HG03066 (cell line): ENCODE measurements at regions not wholly inside any gene's neighbourhood (a gene's known extent, or its start where the extent isn't known, plus 50 kb on each side); places are given as distances from the start of the nearest gene placed in this dataset.

Experiments used
- ATAC-seq: cut with Tn5 transposase; IDR thresholded peaks from one replicate; pipeline ENCODE4 v1.9.1; 2021; ENCODE audit warnings: low read depth; ENCODE audit not compliant: unreplicated experiment

DNA sequence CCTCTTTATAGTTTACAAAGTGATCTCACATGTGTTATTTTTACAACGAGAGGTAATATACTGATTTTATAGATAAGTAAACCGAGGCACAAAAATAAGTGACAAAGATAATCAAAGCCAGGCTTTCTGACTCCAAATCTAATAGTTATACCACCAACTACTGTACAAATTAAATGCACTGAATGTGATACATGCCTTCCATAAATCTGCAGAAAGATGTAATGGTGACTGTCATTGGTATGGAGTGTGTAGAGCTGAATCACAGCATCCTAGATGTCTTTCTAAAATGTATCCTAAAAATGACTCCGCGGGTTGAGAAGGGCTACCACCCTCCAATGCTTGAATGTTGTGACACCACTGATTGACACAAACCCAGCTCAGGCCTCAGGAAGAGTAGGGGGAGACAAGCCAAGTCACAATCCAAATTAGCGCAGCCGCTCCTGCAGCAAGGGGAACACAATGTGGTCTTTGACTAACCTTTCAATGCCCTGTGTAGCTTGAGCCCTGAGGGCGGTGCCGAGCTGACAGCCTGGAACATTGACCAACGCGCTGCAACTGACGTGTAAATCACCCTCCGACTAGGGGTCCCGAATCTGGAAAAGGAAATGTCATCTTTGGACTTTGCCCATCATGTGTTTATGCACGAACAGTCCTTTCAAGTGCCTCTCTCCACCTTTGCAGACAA, 136.8 kb downstream of the OLIG3 start:
- no peak for ATAC-seq

DNA sequence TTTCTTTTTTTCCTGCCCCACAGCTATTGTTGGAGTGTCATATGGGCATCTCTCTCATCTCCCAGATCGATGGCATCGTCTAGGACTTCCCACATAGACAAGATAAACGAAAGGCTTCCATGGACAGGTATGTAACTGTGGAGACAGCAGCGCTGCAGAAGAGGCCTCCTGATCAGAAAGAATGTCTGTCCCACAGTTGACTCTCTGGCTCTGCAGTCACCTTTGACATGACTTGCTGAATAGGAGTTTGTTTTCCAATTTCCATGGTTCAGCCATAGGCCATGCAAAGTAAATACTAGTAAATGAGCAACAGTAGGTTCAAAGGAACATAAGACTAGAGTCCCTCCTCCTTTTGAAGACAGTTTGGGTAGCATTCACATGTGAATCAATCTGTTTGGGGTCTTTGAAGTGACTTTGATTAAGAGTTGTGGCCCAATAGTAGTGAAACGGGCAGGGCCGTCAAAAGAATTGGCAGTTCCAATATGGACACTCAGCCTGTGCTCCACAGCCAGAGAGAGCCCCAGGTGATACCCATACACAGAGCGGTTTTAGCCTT, 134.7 kb upstream of the IFNGR1 start:
- no peak for ATAC-seq

DNA sequence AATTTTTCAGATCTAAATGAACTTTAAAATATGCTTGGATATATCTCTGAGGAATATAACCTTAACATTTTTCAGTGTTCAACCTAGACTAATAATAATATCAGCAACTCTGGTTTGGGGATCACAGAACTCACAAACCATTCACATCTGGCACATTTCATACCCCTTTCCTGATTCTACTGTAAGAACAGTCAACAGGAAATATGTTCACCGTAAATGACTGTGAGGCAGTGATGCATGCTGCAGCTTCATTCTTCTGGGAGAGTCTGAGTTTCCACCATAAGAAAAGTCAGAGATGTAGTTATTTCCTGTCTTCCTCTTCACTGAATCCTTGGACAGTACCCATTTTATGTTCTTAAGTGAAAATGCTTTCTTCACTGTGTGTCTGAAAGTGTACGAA, 134.2 kb upstream of the IFNGR1 start:
- ATAC-seq = no peak

DNA sequence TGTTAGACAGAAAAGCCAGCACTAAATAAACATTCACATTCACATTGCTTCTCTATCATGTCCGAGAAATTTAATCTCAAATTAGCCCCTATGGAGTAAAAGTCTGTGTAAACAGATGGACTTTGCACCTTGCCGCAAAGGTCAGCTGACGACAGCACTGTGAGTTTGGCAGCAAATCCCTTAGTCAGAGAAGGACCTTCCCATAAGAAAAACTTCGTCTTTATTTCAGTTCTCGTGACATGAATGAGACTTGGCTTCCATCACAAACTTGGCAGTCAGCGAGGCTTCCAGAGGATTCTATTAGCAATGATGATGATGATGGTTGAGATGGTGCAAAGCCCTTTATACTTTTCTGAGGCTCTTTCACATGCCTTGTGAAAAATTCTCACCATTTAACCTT, 133.7 kb upstream of the IFNGR1 start:
- ATAC-seq = no peak

DNA sequence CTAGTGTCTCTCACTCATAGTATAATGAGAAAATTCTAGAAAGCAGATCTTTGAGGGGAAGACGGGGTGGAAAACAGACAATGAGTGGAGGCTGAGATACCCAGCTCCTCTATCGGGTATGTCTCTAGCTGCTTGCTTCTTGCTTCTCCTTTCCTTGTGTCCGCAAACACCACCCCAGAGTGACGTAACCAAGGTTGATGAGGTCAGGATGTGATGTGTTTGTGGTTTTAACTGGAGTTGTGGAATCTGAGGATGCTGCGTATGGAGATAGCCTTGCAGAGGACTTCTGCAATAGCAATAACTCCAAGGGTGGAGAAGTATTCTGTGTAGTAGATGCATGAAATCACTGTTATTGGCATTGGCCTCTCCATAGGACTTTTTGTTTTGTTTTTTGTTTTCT, 132.7 kb upstream of the IFNGR1 start:
- no peak for ATAC-seq

DNA sequence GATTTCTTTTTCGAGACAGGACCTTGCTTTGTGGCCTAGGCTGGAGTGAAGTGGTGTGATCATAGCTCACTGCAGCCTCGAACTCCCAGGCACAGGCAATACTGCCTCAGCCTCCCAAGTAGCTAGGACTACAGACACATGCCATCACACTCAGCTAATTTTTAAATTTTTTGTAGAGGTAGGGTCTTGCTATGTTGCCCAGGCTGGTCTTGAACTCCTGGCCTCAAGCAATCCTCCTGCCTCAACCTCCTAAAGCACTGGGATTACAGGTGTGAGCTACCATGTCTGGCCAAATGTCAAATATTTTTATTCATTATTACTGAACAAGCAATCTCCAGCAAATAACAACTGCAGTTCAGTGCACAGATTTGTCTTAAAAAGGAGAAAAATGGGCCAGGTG, 131.7 kb upstream of the IFNGR1 start:
- no peak for ATAC-seq

DNA sequence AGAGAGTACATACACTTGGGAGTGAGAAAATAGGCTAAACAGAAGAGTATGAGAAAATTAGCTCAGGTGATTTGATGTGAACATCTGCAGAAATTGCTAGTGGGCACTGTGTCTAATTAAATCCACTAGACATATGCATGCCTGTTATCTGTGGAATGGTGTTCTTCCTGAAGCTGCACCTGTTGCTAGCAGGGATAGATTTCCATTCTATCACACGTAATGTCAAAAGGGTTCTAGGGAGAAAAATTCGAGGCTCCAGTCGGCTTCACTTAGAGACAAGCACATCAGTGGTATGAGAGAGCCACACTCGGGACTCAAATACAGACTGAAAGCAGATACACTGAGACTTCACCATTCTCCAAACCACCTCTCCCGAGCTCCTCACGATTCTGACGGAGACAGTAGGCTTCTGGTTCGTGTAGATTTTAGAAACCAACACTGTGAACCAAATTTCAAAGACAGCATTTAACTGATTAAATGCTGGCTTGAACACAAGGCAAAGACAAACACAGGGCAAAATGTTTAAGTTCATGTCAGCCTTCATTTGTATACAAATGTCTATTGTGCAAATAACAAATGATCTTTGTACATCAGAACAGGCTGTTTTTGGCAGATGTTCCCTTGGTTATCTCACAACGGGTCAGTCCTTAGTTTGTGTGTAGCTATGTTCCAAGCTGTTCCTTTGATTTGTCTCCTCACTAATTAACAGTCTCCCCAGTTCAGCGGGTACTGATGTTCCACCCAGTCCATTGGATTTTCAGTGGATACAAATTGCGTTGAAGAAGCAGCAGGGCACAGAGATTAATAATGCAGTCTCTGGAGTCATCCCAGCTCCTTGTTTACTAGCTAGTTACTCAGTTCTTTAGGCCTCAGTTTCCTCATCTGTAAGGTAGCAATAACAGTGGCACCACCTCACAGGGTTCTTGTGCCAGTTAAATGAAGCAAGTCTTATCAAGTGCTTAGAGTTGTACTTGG, 131.0 kb upstream of the IFNGR1 start:
- no peak for ATAC-seq

DNA sequence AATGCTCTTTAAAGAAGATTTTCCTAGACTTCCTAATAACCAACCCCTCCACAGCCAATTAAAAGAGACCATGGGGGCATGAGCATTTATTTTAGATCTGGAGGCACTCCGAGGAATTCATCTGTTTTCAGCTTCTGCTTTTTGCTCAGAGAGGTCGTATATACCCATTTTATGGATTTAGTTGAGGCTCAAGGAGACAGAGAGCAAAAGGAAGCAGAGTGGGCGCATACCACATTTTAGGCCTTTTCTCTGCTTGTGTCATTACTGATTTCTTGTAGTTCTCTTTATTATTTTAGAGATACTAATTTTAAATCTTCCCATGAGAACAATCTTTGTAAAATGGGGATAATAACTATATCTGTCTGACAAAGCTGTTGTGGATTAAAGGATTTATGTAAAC, 129.6 kb upstream of the IFNGR1 start:
- no peak for ATAC-seq

DNA sequence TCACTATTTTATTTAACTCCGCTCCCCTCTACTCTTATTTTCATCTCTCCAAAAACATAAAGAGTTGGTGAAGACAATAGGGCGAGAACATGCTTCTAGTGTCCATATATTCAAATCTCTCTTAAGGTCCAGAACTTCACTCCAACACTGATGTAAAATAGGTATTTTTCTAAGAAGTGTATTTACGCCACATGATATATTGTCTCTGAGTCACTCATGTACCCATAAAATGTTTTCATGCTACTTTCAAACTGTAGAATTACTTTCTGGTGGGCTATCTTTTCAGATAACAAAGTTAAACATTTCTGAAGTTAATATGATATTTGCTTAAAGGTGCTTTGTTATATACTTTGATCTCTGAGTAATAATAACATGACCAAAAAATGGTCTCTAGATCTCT, 124.1 kb upstream of the IFNGR1 start:
- no peak for ATAC-seq

DNA sequence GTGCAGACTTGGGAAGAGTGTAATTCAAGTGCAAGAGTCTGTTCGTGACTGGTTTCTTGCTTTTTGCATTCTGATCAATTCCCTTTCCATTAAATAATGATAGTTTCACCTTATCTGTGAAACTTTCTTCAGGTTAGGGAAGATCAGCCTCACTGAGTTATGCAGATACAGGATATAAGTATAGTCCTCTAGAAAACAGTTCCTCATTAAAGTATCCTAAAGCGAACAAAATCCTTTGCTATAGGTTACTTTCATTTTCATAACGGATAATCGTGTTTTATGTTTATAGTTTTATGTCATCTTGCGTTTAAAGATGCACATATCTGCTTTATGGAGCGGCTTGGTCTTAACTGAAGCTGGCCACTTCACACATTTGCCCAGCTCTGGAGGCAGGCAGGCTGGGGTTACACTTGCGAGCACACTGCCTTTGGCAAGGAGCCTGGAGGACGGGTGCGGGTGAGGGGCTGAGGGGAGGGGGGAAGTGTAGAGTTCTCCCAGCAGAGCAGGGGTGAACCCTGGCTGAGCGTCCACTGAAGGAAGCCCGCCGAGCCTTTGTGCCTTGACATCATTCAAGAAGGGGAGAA, 123.5 kb upstream of the IFNGR1 start:
- ATAC-seq = no peak

DNA sequence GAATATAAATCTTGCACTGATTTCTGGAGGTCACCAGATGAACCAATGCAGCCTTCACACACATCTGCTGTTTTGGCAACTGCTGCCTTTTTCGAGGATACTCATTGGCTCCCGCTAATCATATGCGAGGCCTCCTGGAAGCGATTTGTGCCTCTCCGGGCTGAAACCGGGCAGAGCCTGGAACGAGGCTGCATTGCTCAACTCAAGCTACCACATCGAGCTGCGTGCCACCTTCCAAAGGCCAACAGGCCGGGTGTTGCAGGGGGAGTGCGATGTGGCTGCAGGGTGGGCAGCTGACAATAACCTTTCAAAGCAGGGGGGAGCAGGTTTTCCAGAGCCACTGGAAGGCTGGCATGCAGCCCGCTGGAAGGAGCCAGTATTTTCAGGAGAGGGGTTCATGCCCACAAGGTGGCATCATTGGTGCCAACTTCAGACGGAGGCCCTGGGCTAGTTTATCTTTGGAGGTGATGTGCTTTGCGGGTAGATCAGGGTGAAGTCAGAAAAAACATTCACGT, 122.6 kb upstream of the IFNGR1 start:
- ATAC-seq = no peak

DNA sequence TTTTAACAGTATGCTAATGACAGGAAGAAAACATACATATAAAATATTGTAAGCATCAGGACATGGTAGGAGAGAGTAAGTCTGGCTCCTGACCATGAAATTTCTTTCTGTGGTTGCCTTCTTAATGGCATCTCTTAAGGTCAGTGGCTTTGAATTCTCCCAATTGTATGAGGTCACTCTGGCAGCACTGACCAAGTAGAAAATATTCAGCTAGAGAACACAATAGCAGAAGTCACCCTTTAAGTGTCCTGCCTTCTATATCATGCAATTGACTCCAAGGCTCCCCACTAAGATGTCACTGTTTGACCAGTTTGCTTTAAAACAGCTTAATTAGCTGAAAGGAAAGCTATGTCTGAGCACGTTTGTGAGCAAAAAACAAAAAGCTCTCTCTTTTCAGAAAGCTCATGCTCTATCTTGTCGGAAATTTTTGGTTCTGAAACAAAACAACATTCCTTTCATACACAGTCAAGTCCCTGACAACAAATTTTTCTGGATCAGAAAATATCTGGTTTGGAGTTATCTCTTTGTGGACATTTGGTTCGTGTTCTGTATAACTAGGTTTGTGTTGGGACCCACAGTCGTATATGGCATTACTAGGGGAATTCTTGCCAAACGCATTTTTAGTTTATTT, 120.9 kb upstream of the IFNGR1 start:
- ATAC-seq = no peak

DNA sequence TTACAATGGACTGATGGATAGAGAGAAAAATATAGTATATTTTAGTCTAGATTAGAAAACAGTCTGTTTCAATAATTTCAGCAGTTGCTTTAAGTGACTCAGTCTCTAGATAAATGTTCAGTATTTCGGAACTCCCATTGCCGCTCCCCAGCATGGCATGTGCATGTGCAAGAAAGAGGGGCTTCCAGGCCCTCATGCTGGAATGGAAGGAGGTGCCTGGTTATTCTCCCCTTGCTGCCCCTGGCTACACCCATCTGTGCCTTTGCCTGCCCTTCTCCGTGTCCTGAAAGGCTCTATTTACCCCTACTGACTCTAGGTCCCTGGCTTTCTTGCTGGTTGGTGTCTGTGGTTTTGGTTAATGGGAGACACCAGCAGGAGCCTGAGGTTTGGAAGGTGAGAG, 115.7 kb upstream of the IFNGR1 start:
- ATAC-seq = no peak

DNA sequence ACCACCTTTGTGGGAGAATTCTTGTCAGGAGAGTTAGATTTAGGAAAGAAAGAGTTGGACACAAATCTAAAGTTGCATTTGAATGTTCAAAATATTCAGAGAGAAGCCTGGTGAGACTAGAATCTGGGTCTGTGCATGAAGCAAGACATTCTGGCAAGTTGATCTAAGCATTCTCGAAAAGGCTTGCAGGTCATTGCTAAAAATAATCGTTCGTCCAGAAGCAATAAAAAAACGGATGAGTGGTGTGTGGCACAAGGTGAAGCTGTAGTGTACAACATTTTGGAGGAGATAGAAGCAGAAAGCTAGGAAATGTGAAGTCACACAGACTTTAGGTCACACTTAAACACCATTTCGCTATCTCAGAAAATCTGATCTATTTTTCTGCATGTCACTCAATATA, 114.9 kb upstream of the IFNGR1 start:
- no peak for ATAC-seq

DNA sequence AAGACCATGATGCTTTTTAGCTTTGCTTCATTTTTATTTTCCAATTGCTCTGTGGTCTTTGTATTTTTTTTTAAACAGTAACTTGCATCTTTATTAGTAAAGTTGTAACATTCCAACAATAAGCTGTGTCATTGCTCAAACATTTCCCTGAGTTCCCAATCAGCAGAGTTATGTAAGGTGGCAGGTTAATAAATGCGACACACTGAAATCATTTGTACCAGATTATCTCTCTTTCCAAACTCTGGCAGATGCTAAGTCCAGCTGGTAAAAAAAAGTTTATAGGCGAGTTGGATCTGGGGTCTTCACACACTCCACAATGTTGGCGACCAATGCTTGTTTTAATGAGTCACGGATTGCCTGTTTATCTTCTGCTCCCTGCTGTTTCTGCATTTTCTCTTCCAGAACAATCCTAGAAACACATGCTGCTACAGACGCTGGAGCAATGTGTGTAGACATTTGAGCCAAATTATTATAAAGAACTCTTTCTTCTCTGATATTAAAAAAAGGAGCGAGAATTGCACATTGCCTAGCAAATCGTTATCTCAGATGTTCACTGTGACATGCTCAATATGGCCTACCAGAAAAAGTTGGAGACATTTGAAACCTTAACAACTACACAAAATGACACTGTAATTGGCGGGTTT, 113.6 kb upstream of the IFNGR1 start:
- no peak for ATAC-seq

DNA sequence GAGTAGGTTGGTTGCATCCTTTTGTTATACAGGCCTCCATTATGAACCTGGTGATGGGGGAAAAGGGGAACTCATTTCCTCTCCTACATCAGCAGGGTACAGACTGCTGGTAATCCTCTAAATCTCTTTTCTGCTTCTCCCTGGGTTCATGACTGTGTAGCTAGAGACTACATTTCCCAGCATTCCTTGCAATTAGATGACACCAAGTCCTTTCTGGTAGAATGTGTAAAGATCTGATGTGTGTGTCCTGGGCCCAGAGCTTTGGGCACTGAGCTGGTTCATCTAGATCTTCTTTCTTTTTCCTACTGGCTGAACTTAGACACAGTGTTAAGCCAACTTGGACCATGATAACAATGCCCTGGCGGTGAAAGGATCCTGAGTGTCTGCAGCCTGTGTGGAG, 104.7 kb upstream of the IFNGR1 start:
- ATAC-seq = no peak

DNA sequence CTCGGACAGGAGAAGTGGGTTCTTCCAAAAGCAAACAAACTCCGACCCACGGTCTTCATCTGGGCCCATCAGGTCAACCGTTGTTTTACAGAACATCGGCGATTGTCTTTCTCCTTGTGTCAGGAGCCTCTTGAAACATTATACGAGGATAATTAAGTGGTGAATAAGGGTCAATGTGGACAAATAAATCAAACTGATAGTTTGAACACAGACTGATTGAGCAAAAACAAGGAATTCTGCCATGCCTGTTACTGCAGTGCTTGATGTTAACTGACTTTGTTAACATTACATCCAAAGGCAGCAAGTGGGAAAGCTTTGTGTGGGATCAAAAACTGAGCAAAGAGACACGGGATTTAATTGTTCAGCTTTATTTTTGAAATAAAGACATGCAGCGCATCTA, 101.1 kb upstream of the IFNGR1 start:
- ATAC-seq = no peak

DNA sequence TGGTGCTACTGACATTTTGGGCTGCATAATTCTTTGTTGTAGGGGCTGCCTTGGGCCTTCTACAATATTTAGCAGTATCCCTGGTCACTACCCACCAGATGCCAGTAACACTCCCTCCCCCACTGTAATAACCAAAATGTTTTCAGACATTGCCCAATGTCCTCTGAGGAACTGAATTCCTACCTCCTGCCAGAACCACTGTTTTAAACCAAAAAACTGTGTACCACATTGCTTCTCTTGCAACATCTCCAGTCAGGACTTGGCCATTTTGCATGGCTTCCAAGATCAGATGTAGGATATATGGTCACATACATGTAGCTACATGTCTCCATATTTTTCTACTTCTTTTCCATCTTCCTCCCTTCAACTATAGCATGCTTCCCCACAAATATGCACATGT, 97.4 kb upstream of the IFNGR1 start:
- no peak for ATAC-seq

DNA sequence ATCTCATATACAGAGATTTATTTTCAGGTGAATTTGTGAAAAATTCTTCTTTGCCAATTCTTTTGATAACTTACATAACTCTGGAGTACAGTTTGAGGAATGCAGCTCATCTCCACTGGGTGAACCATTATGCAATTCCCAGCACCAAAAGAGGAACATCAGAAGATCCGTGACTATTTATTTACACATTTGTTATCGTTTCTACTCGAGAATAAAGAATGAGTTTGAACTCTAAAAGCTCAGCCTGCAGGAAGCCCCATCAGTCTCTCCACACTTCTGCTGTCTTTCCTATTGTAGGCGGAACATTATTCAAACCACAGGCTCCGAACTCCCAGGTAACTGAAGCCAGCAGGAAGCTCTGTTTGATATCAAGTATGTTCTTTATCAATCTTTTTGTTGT, 95.9 kb upstream of the IFNGR1 start:
- ATAC-seq = no peak
